SK-N-MC (cell line): ENCODE measurements at regions not wholly inside any gene's neighbourhood (a gene's known extent, or its start where the extent isn't known, plus 50 kb on each side); places are given as distances from the start of the nearest gene placed in this dataset.

Source experiments
- EZH2 ChIP-seq: fragments of 200-600 bp; sonication (generic); IDR thresholded peaks from one replicate; pipeline ENCODE4 v1.6.1; 2017; ENCODE audit warnings: antibody characterized with exemption
- FOXP2 ChIP-seq: optimal IDR thresholded peaks from 2 replicates; pipeline ENCODE3; 2011; ENCODE audit warnings: mild to moderate bottlenecking, moderate library complexity; ENCODE audit not compliant: insufficient read depth; ENCODE audit errors: extremely low read length, control extremely low read depth
- POLR2AphosphoS5 ChIP-seq: IDR thresholded peaks from 2 replicates; pipeline ENCODE4 v1.6.1; 2012; ENCODE audit warnings: mild to moderate bottlenecking, low read depth, low read length, borderline replicate concordance

GRCh38 chr6:17197607-17198006 is 83.6 kb upstream of the RBM24 start:
- TF ChIP-seq POLR2AphosphoS5, result no peak
- no peak for TF ChIP-seq EZH2
- TF ChIP-seq FOXP2, result no peak
